Suprapubic skin (tissue), 4 donors: ENCODE measurements at regions not wholly inside any gene's neighbourhood (a gene's known extent, or its start where the extent isn't known, plus 50 kb on each side); places are given as distances from the start of the nearest gene placed in this dataset.
"Not testable (repeated sequence)": the region's sequence is repeated elsewhere in the genome, so short reads cannot be mapped to it uniquely, and the experiment has no call there.

Experiments used
- CTCF ChIP-seq, 2 donors: fragments of 200-600 bp in 1 of 2; fragments of 450-650 bp in 1 of 2; sonication (generic) in 1 of 2; IDR thresholded peaks; one replicate each; pipeline ENCODE4 v1.5.1; 2016 to 2019; ENCODE audit warnings: antibody characterized with exemption in 2 of 2, mild to moderate bottlenecking in 1 of 2, moderate library complexity in 1 of 2
- EP300 ChIP-seq: sonication (generic); formaldehyde crosslinking; IDR thresholded peaks from one replicate; pipeline ENCODE4 v1.6.1; 2017; ENCODE audit warnings: antibody characterized with exemption
- POLR2A ChIP-seq, 2 donors: fragments of 450-650 bp; IDR thresholded peaks; one replicate each; pipeline ENCODE4 v1.6.1; 2017; ENCODE audit warnings: antibody characterized with exemption in 2 of 2, mild to moderate bottlenecking in 2 of 2, moderate library complexity in 2 of 2
- POLR2AphosphoS5 ChIP-seq, 3 donors: sonication (generic); formaldehyde crosslinking; IDR thresholded peaks; one replicate each; pipeline ENCODE4 v1.6.1; 2017; ENCODE audit warnings: antibody characterized with exemption in 3 of 3

- TF ChIP-seq CTCF (IDR thresholded peaks at IDR 0.05); POLR2AphosphoS5 (IDR thresholded peaks at IDR 0.05); POLR2A (IDR thresholded peaks at IDR 0.05); EP300: not testable (repeated sequence)
Measured at GRCh38 chr2:87498854-87499238, 249.0 kb upstream of the PLGLB2 start.
